Heart left ventricle (tissue), 16 donors: ENCODE measurements at regions not wholly inside any gene's neighbourhood (a gene's known extent, or its start where the extent isn't known, plus 50 kb on each side); places are given as distances from the start of the nearest gene placed in this dataset.

ENCODE experiments used
- ATAC-seq, 4 donors: fragments of 200-7000 bp; cut with Tn5 transposase; one replicate each; pipeline ENCODE4 v1.9.1; 2020 to 2022; ENCODE audit warnings: moderate library complexity in 4 of 4, mild to moderate bottlenecking in 3 of 4, moderate number of reproducible peaks in 1 of 4
- DNase-seq, 5 donors: peaks; one replicate each; pipeline ENCODE4 v3.0.0-alpha.2; 2020
- H3K27ac ChIP-seq, 12 donors: fragments of 200-600 bp; sonication (generic) in 4 of 12; one replicate each; pipeline versions ENCODE4 v1.5.0 to v1.8.0; 2016 to 2022; ENCODE audit warnings: mild to moderate bottlenecking in 2 of 12
- H3K27me3 ChIP-seq, 9 donors: fragments of 200-600 bp; sonication (generic) in 2 of 9; one replicate each; pipeline versions ENCODE4 v1.5.1 to v1.8.0; 2016 to 2022; ENCODE audit warnings: mild to moderate bottlenecking in 3 of 9
- H3K36me3 ChIP-seq, 9 donors: fragments of 200-600 bp; sonication (generic) in 2 of 9; one replicate each; pipeline versions ENCODE4 v1.5.0 to v1.8.0; 2018 to 2022; ENCODE audit warnings: mild to moderate bottlenecking in 2 of 9
- H3K4me1 ChIP-seq, 12 donors: fragments of 200-600 bp; sonication (generic) in 4 of 12; one replicate each; pipeline versions ENCODE4 v1.5.0 to v1.8.0; 2016 to 2022; ENCODE audit warnings: mild to moderate bottlenecking in 3 of 12
- H3K4me3 ChIP-seq, 12 donors: fragments of 200-600 bp; sonication (generic) in 4 of 12; one replicate each; pipeline versions ENCODE4 v1.5.0 to v1.8.0; 2017 to 2022; ENCODE audit warnings: mild to moderate bottlenecking in 9 of 12, moderate library complexity in 4 of 12
- H3K9me3 ChIP-seq, 12 donors: fragments of 200-600 bp; sonication (generic) in 4 of 12; one replicate each; pipeline versions ENCODE4 v1.5.0 to v1.8.0; 2016 to 2022; ENCODE audit warnings: mild to moderate bottlenecking in 1 of 12
- POLR2A ChIP-seq, 2 donors: fragments of 450-650 bp; IDR thresholded peaks; one replicate each; pipeline ENCODE4 v1.6.1; 2017; ENCODE audit warnings: antibody characterized with exemption in 2 of 2, mild to moderate bottlenecking in 2 of 2, moderate library complexity in 2 of 2
- WGBS, 4 donors: extraction: QIAGEN DNeasy Blood & Tissue Kit in 2 of 4; methylation state at CpG; one replicate each; pipeline versions ENCODE4 v1.1.5 to v1.1.7; 2013 to 2018; 5-methylcytosine and 5-hydroxymethylcytosine counted together
- intact Hi-C, 10 donors: fragments of 100-400 bp; cut with DNase I; formaldehyde crosslinking; loops; one replicate each; pipeline versions ENCODE4 v1.11.1 to v1.14.2; 2022
- TF ChIP-seq, protein P1 (sequence below), 12 donors: fragments of 200-600 bp; sonication (generic) in 4 of 12; IDR thresholded peaks; one replicate each; pipeline versions ENCODE4 v1.5.0 to v1.8.0; 2018 to 2022; ENCODE audit warnings: antibody characterized with exemption in 12 of 12, mild to moderate bottlenecking in 5 of 12
- donor health status: ischemic (EF 13 %, LVEDD 7.1; RV severe dilation, severe dysfunction).
- donor health status: healthy with polysubstance abuse.
- donor health status: DM: no; HTN: yes; CAD: no.
- donor health status: DM: no; HTN: no; CAD: no.
- donor health status: ischemic (EF 25% LVEDD 6.9; RV normal size, moderate dysfunction).
- donor health status: ischemic (EF 25% LVEDD 5.7; RV mildly dilated, moderate dysfunction).
- donor health status: healthy.
- donor health status: DM: yes; HTN: yes; CAD: no.
- donor health status: ischemic (EF 35%, LVEDD 5.7; RV mildly dilated, moderate dysfunction).
- donor health status: nonischemic (EF 11% LVEDD 7.7; RV severe dilation, severe dysfunction).
- donor health status: DM: yes; HTN: yes; CAD: no.
- donor health status: PGD.
- donor health status: ischemic (EF 29% LVEDD 5.4; RV normal size, mild dysfunction).
- donor health status: nonischemic (EF 23%, LVEDD 6.1; RV moderate dilation, normal function).

DNA sequence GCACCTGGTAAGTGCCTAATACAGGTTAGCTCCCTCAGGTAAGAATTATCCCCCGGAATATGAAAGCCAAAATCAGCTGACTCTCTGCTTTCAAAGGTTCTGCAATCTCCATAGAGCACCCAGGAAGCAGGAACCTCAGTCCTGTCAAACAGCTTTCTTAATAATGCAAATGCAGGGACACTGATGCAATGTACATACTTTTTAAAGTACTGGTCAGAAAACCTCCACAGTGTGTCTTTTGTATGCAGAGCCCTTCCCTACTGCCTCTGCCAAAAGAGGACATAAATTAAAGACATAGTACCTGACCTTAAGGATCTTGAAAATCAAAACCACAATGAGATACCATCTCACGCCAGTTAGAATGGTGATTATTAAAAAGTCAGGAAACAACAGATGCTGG, 365.0 kb upstream of the KAZN start:
- 58 to 83% (median 74%) methylated on average over 2 of the region's 2 CpGs for WGBS, 4 donors
- DNase-seq (no peak), ATAC-seq (no peak)
- H3K27me3 ChIP-seq = peaks cover 0 to 8% (median 0%) of the 10 kb centered on the region in 9 donors
- no peak overlapping the region for H3K27ac ChIP-seq
- no peak overlapping the region for H3K4me3 ChIP-seq
- H3K4me1 ChIP-seq = peaks cover 0 to 3% (median 0%) of the 10 kb centered on the region in 12 donors
- no peaks in the 10 kb centered on the region for H3K36me3 ChIP-seq
- intact Hi-C loops = no loop called here
- TF ChIP-seq, protein P1, sequence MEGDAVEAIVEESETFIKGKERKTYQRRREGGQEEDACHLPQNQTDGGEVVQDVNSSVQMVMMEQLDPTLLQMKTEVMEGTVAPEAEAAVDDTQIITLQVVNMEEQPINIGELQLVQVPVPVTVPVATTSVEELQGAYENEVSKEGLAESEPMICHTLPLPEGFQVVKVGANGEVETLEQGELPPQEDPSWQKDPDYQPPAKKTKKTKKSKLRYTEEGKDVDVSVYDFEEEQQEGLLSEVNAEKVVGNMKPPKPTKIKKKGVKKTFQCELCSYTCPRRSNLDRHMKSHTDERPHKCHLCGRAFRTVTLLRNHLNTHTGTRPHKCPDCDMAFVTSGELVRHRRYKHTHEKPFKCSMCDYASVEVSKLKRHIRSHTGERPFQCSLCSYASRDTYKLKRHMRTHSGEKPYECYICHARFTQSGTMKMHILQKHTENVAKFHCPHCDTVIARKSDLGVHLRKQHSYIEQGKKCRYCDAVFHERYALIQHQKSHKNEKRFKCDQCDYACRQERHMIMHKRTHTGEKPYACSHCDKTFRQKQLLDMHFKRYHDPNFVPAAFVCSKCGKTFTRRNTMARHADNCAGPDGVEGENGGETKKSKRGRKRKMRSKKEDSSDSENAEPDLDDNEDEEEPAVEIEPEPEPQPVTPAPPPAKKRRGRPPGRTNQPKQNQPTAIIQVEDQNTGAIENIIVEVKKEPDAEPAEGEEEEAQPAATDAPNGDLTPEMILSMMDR (IDR thresholded peaks at IDR 0.05) = no peak
- no peak for TF ChIP-seq POLR2A (IDR thresholded peaks at IDR 0.05)
- peaks cover 0 to 13% (median 0%) of the 10 kb centered on the region in 12 donors for H3K9me3 ChIP-seq

DNA sequence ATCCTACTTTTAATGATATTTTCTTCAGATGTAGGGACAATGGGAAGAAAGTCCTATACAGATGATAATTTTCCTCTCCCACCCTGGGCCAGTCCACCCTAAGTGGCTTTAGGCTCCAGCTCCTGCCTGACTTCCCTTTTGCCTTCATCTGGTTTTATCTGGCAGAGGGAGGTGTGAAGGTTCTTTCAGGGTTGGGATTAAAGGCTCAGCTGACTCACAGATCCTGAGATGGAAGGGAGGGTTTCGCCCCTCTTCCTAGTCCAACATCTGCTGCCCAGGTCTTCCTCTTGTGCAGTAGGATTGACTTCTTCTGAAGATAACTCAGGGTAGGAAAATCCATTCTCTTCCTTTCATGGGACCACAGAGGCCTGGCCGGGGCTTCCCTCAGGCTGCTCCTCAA, 362.4 kb upstream of the KAZN start:
- Histone ChIP-seq H3K9me3 (peaks cover 0 to 12% (median 0%) of the 10 kb centered on the region in 12 donors), H3K27me3 (peaks cover 0 to 14% (median 0%) of the 10 kb centered on the region in 9 donors), H3K4me1 (peaks cover 0 to 3% (median 0%) of the 10 kb centered on the region in 12 donors), H3K4me3 (no peak overlapping the region), H3K36me3 (no peaks in the 10 kb centered on the region), H3K27ac (no peak overlapping the region)
- intact Hi-C loops = no loop called here
- TF ChIP-seq, protein P1 (IDR thresholded peaks at IDR 0.05) = no peak
- TF ChIP-seq POLR2A (IDR thresholded peaks at IDR 0.05) = no peak
- DNase-seq = no peak
- WGBS, 4 donors = 60 to 82% (median 75%) methylated on average over 2 of the region's 2 CpGs
- ATAC-seq = no peak

DNA sequence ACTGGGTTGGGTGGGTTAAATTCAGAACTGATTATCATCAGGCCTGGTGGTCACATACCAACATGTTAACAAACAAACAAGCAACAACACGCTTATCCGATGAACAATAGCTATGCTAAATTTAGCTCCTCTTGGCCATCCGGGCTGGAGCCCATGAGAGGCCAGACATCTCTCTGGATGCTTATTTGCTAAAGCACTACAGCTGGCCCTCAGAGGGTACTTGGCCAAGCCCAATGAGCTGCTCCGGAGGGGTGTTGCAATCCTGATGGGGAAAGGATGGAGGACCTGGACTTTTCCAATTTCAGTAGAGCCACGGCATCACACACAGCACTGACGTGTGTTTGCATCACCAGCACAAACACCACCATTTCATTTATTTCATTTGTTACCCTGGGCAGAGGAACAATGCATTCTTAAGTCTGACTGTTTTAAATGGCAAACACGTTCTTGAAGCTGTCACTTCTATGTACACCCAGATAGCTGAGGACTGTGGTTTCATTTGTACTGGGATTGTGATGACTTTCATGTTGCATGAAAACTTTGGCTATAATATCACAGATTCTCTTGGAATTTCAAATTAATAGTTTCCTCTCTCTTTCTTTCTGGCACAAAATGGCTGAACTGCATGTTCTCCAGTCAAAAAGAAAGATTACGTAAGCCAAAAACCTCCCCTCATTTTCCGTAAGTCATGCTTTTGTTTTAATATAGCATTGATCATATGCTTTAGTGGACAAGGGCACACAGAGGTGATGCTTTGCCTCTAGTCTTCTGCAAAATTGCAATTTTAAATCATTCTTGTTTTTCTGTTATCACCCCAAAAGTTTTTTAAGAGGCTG, 359.8 kb upstream of the KAZN start:
- peaks cover 0 to 3% (median 0%) of the 10 kb centered on the region in 12 donors for H3K4me1 ChIP-seq
- peaks cover 0 to 19% (median 0%) of the 10 kb centered on the region in 9 donors for H3K27me3 ChIP-seq
- H3K36me3 ChIP-seq = no peaks in the 10 kb centered on the region
- peak overlapping the region in 3 of 12 donors; percentile 24 to 43 (median 34) for H3K27ac ChIP-seq
- ATAC-seq = peak in 3 of 4 donors; percentile 79 to 92 (median 88)
- no peak for TF ChIP-seq POLR2A (IDR thresholded peaks at IDR 0.05)
- TF ChIP-seq, protein P1 (IDR thresholded peaks at IDR 0.05) = no peak
- no peak overlapping the region for H3K4me3 ChIP-seq
- no peaks in the 10 kb centered on the region for H3K9me3 ChIP-seq
- intact Hi-C loops = no loop called here
- DNase-seq = peak in 4 of 5 donors; percentile 10 to 72 (median 62)
- WGBS, 4 donors = 56 to 68% (median 60%) methylated on average over 9 of the region's 9 CpGs

DNA sequence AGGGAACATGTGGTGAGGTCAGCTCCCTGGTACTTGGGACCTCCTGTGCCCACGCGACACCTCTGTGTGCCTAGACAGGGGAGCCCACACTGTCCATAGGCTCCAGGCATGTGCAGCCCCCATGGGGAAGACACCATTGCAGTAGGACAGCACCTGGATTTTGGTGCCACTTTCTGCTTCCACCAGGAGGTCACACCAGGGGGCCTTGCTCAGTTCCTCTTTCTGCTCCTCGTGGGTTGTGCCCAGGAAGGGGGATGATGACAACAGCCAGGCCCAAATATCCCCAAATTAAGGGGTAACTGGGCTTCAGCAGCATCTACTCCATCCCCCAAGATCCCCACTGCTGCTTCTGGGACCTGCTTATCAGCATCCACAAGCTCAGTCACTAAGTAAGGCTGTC, 358.2 kb upstream of the KAZN start:
- Histone ChIP-seq H3K36me3 (no peaks in the 10 kb centered on the region), H3K9me3 (no peaks in the 10 kb centered on the region), H3K27ac (no peak overlapping the region), H3K4me1 (peaks cover 0 to 3% (median 0%) of the 10 kb centered on the region in 12 donors), H3K27me3 (peaks cover 0 to 19% (median 0%) of the 10 kb centered on the region in 9 donors), H3K4me3 (no peak overlapping the region)
- TF ChIP-seq POLR2A (IDR thresholded peaks at IDR 0.05) = no peak
- TF ChIP-seq, protein P1 (IDR thresholded peaks at IDR 0.05) = no peak
- WGBS, 4 donors = 63 to 89% (median 77%) methylated on average over 1 to 3 of the region's 3 CpGs
- intact Hi-C loops = no loop called here
- no peak for DNase-seq
- no peak for ATAC-seq
